Hepatocyte (in vitro differentiated cells): ENCODE measurements at regions not wholly inside any gene's neighbourhood (a gene's known extent, or its start where the extent isn't known, plus 50 kb on each side); places are given as distances from the start of the nearest gene placed in this dataset.

ENCODE experiments used
- CTCF ChIP-seq: fragments of 200-600 bp; sonication (generic); IDR thresholded peaks from 2 replicates; pipeline ENCODE4 v1.5.1; 2016; ENCODE audit warnings: antibody characterized with exemption, mild to moderate bottlenecking; ENCODE audit not compliant: poor library complexity
- EZH2 ChIP-seq: fragments of 200-600 bp; sonication (generic); IDR thresholded peaks from 2 replicates; pipeline ENCODE4 v1.6.1; 2016; ENCODE audit warnings: antibody characterized with exemption, mild to moderate bottlenecking, borderline replicate concordance
- EZH2phosphoT487 ChIP-seq: fragments of 200-600 bp; sonication (generic); IDR thresholded peaks from one replicate; pipeline ENCODE4 v1.6.1; 2018; ENCODE audit warnings: antibody characterized with exemption, mild to moderate bottlenecking, low read depth, moderate library complexity; ENCODE audit not compliant: unreplicated experiment, severe bottlenecking

- TF ChIP-seq CTCF (no peak), EZH2phosphoT487 (no peak), EZH2 (no peak)
These were observed 457.4 kb downstream of the SIPA1L2 start for GRCh38 chr1:232172563-232172962.
